ENCODE measurements at regions not wholly inside any gene's neighbourhood (a gene's known extent, or its start where the extent isn't known, plus 50 kb on each side); places are given as distances from the start of the nearest gene placed in this dataset.
"Not testable (repeated sequence)": the region's sequence is repeated elsewhere in the genome, so short reads cannot be mapped to it uniquely, and the experiment has no call there.

DNA sequence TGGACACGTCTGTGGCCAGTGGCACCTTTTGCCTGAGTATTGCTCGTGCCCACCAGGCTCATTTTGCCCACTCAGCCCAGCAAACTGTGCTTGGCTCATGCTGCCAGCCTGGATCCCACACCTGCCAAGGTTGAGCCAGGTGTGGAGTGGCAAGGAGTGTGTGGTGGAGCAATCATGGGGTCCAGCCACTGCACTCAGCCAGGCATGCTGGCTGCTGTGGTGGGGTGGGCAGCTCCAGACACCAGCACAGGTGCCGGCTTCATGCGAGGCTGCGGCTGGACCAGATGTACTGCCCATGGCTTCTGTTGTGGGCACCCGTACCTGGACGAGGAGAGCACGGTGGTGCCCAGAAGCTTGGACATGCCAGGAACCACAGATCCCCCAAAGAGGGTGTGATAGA, 364.1 kb downstream of the TMEM38B start:
- DNase-seq = no peak

DNA sequence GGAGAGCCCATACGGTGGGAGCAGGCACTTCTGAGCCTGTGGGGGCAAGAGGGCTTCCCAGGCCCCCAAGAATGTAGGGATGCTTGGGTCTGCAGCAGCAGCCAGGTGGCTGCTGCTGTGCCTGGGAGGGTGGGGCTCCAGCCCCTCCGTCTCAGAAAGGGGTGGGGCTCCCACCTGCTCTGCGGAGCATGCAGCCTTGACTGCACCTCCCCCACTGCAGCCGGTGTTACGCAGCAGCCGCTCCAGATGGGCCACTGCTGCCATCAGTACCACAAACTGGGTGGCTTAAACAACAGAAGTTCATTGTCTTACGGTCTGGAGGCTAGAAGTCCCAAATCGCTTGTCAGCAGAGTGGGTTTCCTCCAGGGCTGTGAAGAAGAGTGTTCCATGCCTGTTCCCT, 365.5 kb downstream of the TMEM38B start:
- DNase-seq = no peak

DNA sequence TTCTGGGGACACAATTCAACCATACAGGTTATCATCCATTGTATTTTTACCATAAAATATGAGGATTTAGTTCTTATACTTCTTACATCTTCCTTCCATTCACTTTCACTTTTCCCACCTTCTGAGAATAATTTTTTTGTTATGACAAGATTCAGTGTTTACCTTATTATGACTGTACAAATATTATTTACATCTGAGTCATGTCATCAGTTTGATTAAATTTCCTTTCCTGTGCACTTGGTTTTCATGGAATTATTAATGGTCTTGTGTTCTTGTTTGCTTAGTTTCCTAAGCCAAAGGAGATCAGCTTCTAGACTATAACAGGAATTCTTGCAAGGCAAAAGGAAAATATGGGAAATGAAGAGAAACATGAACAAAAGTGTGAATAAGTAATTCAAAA, 366.5 kb downstream of the TMEM38B start:
- no peak for DNase-seq

DNA sequence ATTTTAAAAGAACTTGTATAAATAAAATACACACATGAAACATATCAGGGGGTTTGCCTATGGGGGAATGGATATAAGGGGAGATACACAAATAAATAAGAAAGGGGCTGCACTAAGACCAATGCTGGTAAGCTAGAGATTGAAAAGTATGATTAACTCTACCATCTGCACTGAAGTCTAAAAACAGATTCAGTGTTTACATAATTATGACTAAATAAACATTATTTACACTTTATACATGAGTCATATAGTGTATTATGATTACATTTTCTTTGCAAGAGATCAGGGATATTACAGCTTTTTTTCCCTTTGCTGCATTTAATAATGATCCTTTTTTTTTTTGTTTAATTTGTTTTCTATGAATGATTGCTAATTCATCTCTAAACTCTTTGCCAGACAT, 367.9 kb downstream of the TMEM38B start:
- no peak for DNase-seq

DNA sequence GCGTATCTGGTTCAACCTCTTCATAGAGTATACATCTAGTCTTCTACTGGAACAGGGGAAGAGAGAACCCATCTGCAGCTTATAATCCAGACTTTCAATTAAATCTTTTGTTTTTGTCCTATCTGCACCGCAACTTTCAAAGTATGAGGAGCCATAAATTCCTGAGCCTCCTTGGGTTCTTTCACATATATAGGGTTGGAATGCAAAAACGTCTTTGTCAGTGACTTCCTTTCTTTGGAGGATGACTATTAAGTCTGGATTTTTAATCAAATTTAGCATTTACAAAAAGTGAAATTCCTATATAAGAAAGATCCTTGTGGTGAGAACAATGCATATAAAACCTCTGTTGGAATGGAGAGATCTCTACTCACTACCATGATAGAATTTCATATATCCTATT, 370.8 kb downstream of the TMEM38B start:
- DNase-seq = no peak

DNA sequence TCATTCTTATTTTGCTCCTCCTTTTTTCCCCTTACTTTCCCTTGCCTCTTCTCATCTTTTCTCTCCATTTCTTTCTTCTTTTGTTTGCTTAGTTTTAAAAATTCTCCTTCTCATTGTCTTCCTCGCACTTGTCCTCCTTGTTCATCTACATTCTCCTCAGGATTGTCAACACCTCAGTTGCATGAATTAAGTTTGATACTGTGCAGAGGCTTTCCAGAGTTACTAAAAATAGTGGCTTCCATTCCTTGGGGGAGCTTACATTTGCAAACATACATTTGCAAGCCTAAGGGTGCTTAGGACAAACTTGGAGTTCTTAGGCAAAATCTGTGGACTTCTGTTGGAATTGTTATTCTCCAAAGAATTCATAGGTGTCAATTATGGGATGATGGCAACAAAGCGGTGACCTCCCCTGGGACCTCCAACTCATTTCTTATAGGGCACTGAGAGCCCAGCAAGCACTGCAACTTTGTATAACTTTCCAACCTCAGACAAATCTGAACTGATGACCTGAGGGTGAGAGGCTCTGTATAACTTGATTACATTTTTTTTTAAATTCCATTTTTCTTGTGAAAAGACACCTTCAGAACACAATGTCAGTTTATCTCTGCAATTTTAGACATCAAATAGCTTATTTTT, 371.4 kb downstream of the TMEM38B start:
- DNase-seq = no peak

DNA sequence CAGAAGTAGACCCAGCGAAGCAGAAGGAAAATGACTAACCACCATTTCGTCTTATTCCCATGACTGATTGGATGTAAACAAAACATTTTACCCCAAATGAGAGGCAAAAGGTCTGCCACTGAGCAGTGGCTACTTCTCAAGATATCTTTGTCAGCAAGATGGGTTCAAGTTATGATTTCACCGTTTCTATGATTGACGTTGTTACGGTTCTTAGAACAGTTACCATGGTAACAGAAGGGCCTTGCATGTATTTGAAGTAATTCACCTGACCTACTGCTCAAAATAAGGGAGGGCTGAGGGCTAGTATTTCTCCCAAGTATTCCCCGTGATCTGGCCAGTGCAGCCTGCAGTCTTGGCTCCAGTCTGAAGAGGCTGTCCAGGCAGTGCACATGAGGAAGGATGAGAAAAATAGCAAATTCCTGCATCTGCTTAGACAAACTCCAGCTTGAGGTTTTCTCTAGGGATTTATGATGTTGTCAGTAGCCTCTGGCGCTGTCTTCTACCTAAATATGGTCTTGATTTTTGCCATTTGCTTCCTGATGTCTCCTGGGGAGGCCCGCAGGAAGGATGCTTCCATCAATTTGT, 372.7 kb downstream of the TMEM38B start:
- DNase-seq = no peak

DNA sequence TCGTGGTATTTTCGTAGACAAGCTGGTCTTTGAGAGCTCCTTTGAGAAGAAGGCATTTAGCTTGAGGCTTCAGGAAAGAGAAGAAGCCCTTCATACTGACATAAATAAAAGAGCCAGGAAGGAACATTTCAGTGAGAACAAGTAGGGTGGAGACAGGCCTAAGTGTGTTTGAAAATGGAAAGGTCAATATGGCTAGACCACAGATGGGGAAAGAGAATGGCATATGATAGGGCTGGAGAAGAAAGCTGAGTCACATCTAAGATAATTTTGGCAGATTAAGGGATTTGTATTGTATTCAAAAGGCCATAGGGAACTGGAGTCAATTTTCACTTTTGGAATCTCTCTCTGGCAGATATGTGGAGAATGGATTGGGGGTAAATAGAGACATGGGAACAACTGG, 374.9 kb downstream of the TMEM38B start:
- no peak for DNase-seq

DNA sequence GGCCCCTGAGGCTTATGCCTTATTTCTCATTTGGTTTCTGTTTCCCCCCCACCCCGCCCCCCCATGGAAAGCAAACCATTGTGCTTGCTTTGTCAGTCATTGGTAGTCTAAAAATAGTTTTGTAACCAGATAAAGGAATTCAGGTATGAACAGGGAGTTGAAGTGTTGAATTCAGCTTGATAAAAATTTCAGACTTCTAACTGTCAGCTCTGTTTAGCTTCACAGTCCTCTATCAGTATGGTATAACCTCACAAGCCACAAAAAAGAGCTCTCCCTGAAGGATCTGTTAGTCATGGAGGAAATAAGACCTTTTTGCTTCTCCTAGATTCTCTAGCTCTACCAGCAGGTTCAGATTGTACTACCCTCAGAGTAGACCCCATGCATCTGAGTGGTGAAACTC, 378.1 kb downstream of the TMEM38B start:
- DNase-seq = no peak

DNA sequence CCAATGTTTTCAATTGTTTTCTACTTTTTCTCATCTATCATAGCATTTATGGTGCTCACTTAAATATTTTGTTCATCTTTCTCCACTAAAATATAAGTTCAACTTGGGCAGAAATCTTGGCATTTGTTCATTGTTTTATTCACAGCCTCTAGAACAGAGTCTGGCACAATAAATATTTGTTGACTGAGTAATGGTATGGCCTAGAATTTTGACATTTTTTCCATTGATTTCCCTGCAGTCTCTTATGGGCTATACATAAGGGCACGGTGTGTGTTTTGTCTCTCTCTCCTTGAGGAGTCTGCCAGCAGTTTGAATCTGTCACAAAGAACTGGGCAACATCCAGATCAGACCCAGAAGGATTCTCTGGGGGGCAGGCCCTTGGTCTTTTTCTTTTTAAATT, 379.7 kb downstream of the TMEM38B start:
- DNase-seq = no peak

DNA sequence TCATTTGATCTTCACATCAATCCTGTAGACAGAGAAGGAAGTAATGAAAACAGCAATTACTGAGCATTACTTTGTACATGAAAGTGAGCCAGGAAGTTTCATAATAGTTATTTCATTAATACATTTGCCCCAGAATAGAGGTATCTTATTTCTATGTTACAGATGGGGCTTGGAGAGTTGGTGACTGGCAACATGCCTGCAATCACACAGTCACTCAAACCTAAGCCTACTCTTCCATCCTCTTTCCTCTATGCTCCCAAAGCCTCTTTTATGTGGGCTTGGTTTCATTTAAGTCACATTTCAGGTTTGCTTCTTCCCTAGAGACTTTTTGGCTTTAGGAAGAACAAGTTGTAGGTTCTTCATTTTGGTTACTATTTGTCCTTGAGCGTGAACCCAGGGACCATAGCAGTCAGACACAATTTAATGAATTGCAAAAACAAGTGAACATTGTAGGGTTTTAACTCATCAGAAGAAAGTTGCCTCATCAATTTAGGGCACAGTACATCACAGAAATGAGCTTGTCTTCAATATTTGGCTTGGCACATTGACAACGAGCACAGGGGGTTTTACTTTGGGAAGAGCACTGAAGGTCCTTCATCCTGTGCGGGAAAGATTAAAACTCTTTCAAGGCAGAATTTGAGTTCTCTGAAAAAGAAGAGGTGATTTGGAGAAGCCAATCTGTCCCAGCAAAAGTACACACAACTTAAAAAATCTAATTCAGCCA, 381.1 kb downstream of the TMEM38B start:
- no peak for DNase-seq

DNA sequence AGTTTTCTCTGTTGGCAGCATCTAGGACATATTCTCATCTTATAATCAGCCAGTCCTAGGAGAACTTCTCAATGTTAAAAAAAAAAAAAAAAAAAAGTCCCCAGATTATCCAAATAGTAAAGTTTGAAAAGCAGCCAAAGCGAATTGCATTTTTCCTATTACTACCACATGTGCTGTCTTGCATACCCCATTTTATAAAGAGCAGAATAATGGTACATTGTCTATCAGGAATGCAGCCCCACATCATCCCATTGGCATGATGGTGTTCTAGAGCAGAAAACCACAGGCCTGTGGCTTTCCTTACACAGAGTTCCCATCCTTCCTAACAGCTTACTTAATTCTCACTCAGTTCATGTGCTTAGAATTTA, 381.6 kb downstream of the TMEM38B start:
- no peak for DNase-seq

DNA sequence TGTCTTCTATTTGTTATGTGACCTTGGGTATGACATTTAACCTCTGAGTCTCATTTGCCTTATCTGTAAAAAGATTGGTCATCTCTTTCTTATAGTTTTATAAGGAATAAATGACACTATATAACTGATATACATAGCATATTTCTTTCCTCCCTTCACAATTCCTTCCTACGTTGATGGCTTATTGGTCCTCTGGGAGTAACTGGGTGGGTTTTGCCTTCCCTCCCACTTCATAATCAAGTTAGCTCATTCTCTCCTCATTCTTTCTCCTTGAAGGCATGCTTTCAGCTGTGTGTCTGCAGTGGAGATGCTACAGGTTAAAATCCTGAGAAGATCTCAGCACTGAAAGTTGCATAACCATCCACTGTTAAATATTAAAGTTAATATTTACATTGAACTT, 382.4 kb downstream of the TMEM38B start:
- no peak for DNase-seq

DNA sequence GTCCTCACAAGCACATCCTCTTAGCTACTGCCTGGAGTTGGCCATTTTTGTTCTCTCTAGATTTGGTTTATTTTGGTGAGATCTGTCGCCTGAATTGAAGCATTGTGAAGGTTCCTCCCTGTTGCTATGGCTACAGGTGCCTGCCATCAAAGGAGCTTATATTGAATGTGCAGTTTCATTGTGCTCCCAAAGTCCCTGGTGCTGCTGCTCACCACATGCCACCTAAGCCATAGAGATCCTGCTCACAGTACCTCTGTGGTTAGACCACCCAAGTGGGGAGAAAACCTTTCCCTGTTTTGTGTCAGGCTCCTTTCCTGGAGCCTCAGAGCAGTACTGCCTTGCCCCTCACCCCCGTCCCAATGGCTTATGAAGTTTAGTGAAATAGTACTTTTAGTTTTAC, 383.4 kb downstream of the TMEM38B start:
- no peak for DNase-seq

DNA sequence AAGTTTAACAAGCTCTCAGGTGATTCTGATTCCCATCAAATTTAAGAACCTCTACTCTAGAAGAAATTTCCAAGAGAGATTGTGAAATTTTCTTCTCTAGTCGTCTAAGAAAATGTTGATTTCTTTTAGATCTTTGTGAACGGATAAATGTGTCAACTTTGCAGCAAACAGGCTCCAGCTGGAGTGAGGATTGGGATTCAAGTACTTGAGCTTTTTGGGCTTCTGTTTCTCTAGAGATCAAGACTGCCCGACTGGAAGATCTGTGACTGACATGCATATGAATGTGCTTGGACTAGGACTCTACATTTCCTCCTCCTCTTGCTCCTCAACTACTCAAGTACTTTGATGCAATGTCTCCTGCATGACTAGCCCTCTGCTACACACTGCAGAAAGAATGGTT, 388.3 kb downstream of the TMEM38B start:
- no peak for DNase-seq

DNA sequence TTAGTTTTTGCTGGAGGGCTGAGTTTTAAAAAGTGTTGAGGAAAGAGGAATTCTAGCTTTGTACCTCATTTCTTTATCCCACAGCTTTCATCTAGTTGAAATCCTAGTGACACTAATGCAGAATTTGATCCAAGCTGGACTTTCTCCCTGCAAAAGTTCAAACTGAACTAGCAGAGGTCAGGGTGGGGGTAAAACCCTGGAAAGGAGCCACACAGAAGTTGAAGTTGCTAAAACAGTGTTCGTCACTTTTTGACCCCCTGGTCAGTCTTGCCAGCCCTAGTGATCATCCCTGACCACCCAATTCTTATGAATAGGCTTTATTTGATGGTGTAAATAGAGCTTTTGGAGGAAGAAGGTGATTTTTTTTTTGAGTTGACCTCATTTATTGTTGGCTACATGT, 390.4 kb downstream of the TMEM38B start:
- DNase-seq = no peak

DNA sequence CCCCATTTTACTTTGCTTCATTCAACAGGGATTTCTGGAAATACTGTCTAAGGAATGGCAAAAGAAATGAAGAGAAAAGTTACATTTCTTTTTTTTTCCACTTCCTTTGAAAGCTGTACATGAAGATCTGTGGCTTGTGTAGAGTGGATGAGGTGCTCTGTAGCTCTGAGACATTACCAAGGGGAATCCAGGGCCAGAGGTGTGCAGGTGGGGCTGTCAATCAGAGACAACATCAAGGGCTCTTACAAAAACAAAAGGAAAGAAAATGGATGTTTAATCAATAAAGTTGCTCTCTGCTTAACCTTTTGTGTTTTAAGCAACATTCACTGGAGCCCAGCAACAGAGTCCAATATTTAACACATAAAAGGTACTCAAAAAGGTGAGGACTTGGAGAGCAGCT, 391.1 kb downstream of the TMEM38B start:
- DNase-seq = no peak

DNA sequence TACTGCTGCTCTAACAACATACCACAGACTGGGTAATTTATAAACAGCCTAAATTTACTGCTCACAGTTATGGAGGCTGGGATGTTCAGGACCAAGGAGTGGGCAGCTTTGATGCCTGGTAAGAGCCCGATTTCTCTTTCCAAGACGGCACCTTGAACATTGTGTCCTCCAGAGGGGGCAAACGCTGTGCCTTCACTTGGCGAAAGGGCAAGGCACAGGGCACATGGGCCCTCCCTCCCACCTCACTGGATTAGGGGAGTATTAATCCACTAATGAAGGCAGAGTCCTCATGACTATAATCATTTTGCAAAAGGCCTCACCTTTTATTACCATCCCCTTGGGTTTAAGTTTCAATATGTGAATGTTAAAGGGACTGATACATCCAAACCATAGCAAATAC, 397.7 kb downstream of the TMEM38B start:
- DNase-seq = no peak

DNA sequence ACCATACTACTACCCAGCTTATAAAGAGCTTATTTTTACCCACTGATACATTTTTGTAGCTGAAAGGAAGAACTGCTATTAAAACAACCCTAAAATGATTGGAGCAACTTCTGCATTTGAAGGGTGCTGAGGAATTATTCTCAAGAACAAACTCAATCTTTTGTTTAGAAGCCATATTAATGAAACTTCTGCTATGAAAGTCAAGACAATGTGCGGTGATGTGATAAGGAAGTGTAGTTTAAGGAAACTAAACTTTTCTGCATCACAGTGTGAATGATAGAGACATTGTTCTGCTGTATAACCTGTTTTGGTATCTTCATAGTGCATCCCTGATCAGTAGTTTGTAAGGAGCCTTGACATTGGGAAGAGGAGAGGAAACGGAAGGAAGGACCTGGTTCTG, 408.5 kb downstream of the TMEM38B start:
- DNase-seq = no peak

DNA sequence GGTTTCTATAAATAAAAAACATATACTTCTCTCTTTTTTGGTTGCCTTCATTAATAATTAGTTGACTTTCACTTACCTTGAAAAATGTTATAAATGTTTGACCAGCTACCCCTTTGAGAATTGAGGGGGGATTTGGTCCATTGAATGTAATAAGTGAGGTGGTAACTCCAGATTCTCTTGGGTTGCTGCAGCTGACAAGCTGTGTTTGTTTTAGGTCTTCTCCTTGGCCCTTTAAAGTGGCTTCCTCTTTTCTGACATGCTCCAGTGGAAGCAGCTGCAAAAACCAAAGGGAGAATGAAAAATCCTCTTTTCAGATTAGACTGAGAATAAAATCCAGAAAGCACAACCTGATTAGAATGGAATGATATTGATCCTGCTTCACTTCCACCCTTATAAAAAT, 410.5 kb downstream of the TMEM38B start:
- DNase-seq = no peak

DNA sequence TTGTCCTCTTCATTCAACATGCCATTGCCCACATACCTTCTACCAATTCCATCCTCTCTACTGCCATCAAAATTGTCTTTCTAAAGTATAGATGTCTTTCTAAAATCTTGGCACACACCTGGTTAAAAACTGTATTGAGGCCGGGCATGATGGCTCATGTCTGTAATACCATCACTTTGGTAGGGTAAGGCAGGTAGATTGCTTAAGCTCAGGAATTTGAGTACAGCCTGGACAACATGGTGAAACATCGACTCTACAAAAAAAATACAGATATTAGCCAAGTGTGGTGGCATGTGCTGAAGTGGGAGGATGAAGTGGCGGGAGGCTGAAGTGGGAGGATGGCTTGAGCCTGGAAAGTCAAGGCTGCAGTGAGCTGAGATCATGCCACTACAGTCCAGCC, 412.1 kb downstream of the TMEM38B start:
- DNase-seq = no peak

DNA sequence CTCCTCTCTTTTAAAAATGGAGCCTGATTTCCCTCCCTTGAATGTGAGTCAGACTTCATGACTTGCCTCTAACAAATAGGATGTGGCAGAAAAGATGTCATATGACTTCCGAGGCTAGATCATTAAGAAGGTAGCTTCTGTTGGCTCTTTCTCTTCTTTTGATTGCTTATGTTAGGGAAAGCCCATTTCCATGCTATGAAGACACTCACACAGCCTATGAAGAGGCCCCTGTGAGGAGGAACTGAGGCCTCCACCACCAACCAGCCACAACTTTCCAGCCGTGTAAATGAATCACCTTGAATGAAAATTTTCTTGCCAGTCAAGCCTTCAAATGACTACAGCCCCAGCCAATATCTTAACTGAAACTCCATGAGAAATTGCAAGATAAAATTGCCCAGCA, 413.4 kb downstream of the TMEM38B start:
- DNase-seq = no peak

DNA sequence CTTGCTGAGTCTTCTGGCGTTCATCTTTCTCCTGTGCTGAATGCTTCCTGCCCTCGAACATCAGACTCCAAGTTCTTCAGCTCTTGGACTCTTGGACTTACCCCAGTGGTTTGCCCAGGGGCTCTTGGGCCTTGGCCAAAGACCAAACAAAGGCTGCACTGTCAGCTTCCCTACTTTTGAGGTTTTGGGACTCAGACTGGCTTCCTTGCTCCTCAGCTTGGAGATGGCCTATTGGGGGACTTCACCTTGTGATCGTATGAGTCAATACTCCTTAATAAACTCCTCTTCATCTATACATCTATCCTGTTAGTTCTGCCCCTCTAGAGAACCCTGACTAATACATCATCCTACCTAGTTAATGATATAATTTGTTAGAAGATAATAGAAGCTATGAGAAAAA, 415.4 kb downstream of the TMEM38B start:
- DNase-seq = not testable (repeated sequence)

DNA sequence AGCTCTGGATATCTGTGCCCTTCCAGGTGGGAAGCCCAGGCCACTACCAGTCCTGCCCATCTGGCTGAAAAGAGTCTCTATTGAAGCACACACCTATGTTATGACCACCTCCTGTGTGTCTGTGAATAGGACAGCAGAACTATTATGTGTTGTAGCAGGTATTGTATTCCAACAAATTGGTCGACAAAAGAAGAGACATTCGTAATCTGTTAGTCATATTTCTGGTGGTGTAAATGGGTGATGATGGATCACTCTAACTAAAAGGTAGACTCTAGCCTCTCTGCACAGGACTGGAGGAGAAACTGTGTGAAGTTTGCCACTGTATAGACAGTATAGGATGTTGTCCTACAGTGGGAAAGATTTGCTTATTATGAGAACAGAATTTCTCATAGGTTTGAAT, 416.1 kb downstream of the TMEM38B start:
- no peak for DNase-seq

Measured in stimulated activated CD8-positive, alpha-beta memory T cell treated with anti-CD3 and anti-CD28 coated beads, Interleukin-4, amount 100 ng/mL, for 48 hours (primary cell).